HS-5 (cell line): ENCODE measurements at regions not wholly inside any gene's neighbourhood (a gene's known extent, or its start where the extent isn't known, plus 50 kb on each side); places are given as distances from the start of the nearest gene placed in this dataset.

Experiments used
- DNase-seq: peaks from one replicate; pipeline ENCODE4 v3.0.0-alpha.2; 2012; ENCODE audit warnings: low read depth

- DNase-seq, result no peak
These were observed 418.6 kb downstream of the TSN start for GRCh38 chr2:122174061-122174460.

GRCh38 chr2:122179492-122180165 is 424.2 kb downstream of the TSN start:
- no peak for DNase-seq

GRCh38 chr2:122180972-122181371 is 425.5 kb downstream of the TSN start:
- DNase-seq, result no peak

GRCh38 chr2:122182616-122183355 is 427.3 kb downstream of the TSN start:
- DNase-seq, result no peak

- no peak for DNase-seq
These were observed 428.4 kb downstream of the TSN start for GRCh38 chr2:122183890-122184289.

- DNase-seq, result no peak
These were observed 431.3 kb downstream of the TSN start for GRCh38 chr2:122186761-122187222.

GRCh38 chr2:122191331-122191730 is 435.9 kb downstream of the TSN start:
- no peak for DNase-seq

- no peak for DNase-seq
These were observed 438.2 kb downstream of the TSN start for GRCh38 chr2:122193622-122194021.

GRCh38 chr2:122194546-122194945 is 439.1 kb downstream of the TSN start:
- no peak for DNase-seq

- DNase-seq, result peak; percentile 93
These were observed 448.1 kb downstream of the TSN start for GRCh38 chr2:122203523-122203922.

- DNase-seq, result no peak
These were observed 450.2 kb downstream of the TSN start for GRCh38 chr2:122205641-122206040.

- DNase-seq, result no peak
These were observed 450.6 kb downstream of the TSN start for GRCh38 chr2:122206101-122206500.

GRCh38 chr2:122209377-122209776 is 453.9 kb downstream of the TSN start:
- no peak for DNase-seq

- no peak for DNase-seq
These were observed 454.6 kb downstream of the TSN start for GRCh38 chr2:122210065-122210464.

- no peak for DNase-seq
These were observed 455.7 kb downstream of the TSN start for GRCh38 chr2:122210898-122211856.

- no peak for DNase-seq
These were observed 457.9 kb downstream of the TSN start for GRCh38 chr2:122213312-122213711.

- no peak for DNase-seq
These were observed 460.6 kb downstream of the TSN start for GRCh38 chr2:122216071-122216470.

- no peak for DNase-seq
These were observed 461.4 kb downstream of the TSN start for GRCh38 chr2:122216901-122217300.

GRCh38 chr2:122218596-122218995 is 463.1 kb downstream of the TSN start:
- no peak for DNase-seq

GRCh38 chr2:122219504-122219903 is 464.1 kb downstream of the TSN start:
- no peak for DNase-seq

- DNase-seq, result no peak
These were observed 466.2 kb downstream of the TSN start for GRCh38 chr2:122221665-122222064.

- DNase-seq, result no peak
These were observed 475.8 kb downstream of the TSN start for GRCh38 chr2:122231296-122231695.
